HCT116 (cell line): ENCODE measurements at regions not wholly inside any gene's neighbourhood (a gene's known extent, or its start where the extent isn't known, plus 50 kb on each side); places are given as distances from the start of the nearest gene placed in this dataset.

ENCODE experiments used
- ATAC-seq: fragments of 200-7000 bp; cut with Tn5 transposase; 2 replicates; pipeline ENCODE4 v1.9.1; 2020; ENCODE audit warnings: mild to moderate bottlenecking, moderate library complexity
- BruUV-seq: library from RNA; stranded (reverse); fragments of 400-500 nt; replicated peaks from 2 replicates; lab custom pipeline; 2021; lab: Mats Ljungman, UMichigan
- CTCF ChIA-PET: fragments of 300-600 bp; sonication (Branson Sonifier 250); formaldehyde crosslinking; loops from one replicate; lab custom pipeline; 2021; ENCODE audit warnings: antibody characterized with exemption; lab: Charles Lee
- POLR2A ChIA-PET: fragments of 300-600, 350-600 bp; sonication (Branson Sonifier 250); formaldehyde crosslinking; loops from one replicate; lab custom pipeline; 2021; ENCODE audit warnings: antibody characterized with exemption; lab: Charles Lee
- RAD21 ChIA-PET, 2 experiments: fragments of 300-600 bp; sonication (Branson Sonifier 250); formaldehyde crosslinking; loops; one replicate each; lab custom pipeline; 2023; ENCODE audit warnings: low total read pairs in 2 of 2; ENCODE audit not compliant: uncharacterized antibody in 2 of 2, unreplicated experiment in 2 of 2, low non-redundant PET in 1 of 2; lab: Charles Lee
- DNase-seq: peaks from one replicate; pipeline ENCODE4 v3.0.0-alpha.2; 2010; ENCODE audit warnings: low read depth, low spot score
- H2AFZ ChIP-seq: fragments of 200-600 bp; shearing (Covaris generic), sonication (generic); 2 replicates; pipeline ENCODE4 v1.6.1; 2017; ENCODE audit warnings: low read depth, mixed run types, mixed read lengths, antibody characterized with exemption, low read length; ENCODE audit not compliant: poor library complexity, severe bottlenecking
- H3K27ac ChIP-seq: 2 replicates; pipeline ENCODE4 v1.5.1; 2012; ENCODE audit warnings: low read depth, low read length
- H3K27me3 ChIP-seq: fragments of 200-600 bp; sonication (generic); 2 replicates; pipeline ENCODE4 v1.6.1; 2016; ENCODE audit warnings: mixed run types, low read length, mixed read lengths; ENCODE audit not compliant: insufficient read depth
- H3K36me3 ChIP-seq, 2 experiments: fragments of 200-500 bp in 1 of 2; fragments of 200-600 bp in 1 of 2; sonication (Bioruptor generic) in 1 of 2; sonication (generic) in 1 of 2; 2 replicates each; pipeline versions ENCODE4 v1.5.1 to v1.6.1; 2014 to 2016; ENCODE audit warnings: low read length in 2 of 2, inconsistent platforms in 1 of 2, mixed read lengths in 1 of 2, mixed run types in 1 of 2; ENCODE audit not compliant: insufficient read depth in 2 of 2, control insufficient read depth in 1 of 2
- H3K4me1 ChIP-seq, 2 experiments: fragments of 200-600 bp in 1 of 2; sonication (generic) in 1 of 2; 2 replicates each; pipeline versions ENCODE4 v1.5.1 to v1.6.1; 2012 to 2017; ENCODE audit warnings: low read length in 2 of 2, inconsistent platforms in 1 of 2, mild to moderate bottlenecking in 1 of 2, mixed read lengths in 1 of 2, mixed run types in 1 of 2, moderate library complexity in 1 of 2; ENCODE audit not compliant: insufficient read depth in 2 of 2, control insufficient read depth in 1 of 2
- H3K4me2 ChIP-seq: fragments of 200-600 bp; sonication (generic); 2 replicates; pipeline ENCODE4 v1.6.1; 2017; ENCODE audit warnings: mixed run types, low read length, mixed read lengths
- H3K4me3 ChIP-seq, 2 experiments: fragments of 200-600 bp in 1 of 2; sonication (generic) in 1 of 2; replicated peaks in 1 of 2; 2 replicates each; pipeline ENCODE4 v1.5.1; 2011 to 2016; ENCODE audit warnings: low read length in 2 of 2, control low read depth in 1 of 2, low read depth in 1 of 2, mild to moderate bottlenecking in 1 of 2, mixed read lengths in 1 of 2, mixed run types in 1 of 2
- H3K79me2 ChIP-seq: fragments of 200-600 bp; sonication (generic); 2 replicates; pipeline ENCODE4 v1.6.1; 2017; ENCODE audit warnings: mild to moderate bottlenecking, mixed run types, low read length, moderate library complexity, mixed read lengths; ENCODE audit not compliant: insufficient read depth
- H3K9ac ChIP-seq: fragments of 200-600 bp; sonication (generic); 2 replicates; pipeline ENCODE4 v1.6.1; 2016; ENCODE audit warnings: low read length, mixed read lengths
- H3K9me2 ChIP-seq: fragments of 200-600 bp; sonication (generic), shearing (Covaris generic); 2 replicates; pipeline ENCODE4 v1.6.1; 2017; ENCODE audit warnings: mixed run types, mild to moderate bottlenecking, moderate library complexity; ENCODE audit not compliant: insufficient read depth
- H3K9me3 ChIP-seq, 2 experiments: fragments of 200-500 bp in 1 of 2; fragments of 200-600 bp in 1 of 2; sonication (Bioruptor generic) in 1 of 2; sonication (generic) in 1 of 2; 2 replicates each; pipeline ENCODE4 v1.6.1; 2014 to 2017; ENCODE audit warnings: low read length in 2 of 2, mixed read lengths in 2 of 2, inconsistent platforms in 1 of 2, low read depth in 1 of 2, mild to moderate bottlenecking in 1 of 2, mixed run types in 1 of 2, moderate library complexity in 1 of 2; ENCODE audit not compliant: control insufficient read depth in 1 of 2, insufficient read depth in 1 of 2
- H4K20me1 ChIP-seq: fragments of 200-600 bp; sonication (generic), shearing (Covaris generic); 2 replicates; pipeline ENCODE4 v1.6.1; 2017; ENCODE audit warnings: mixed run types, mild to moderate bottlenecking, moderate library complexity; ENCODE audit not compliant: insufficient read depth
- ATF3 ChIP-seq: IDR thresholded peaks from 2 replicates; pipeline ENCODE4 v1.6.1; 2012
- CEBPB ChIP-seq: IDR thresholded peaks from 2 replicates; pipeline ENCODE4 v1.6.1; 2012; ENCODE audit warnings: low read depth
- CTCF ChIP-seq, 3 experiments: fragments of 200-600 bp in 1 of 3; sonication (generic) in 1 of 3; IDR thresholded peaks in 2 of 3; conservative IDR thresholded peaks in 1 of 3; 2 replicates each; pipeline ENCODE4 v1.5.1; 2012 to 2017; ENCODE audit warnings: low read depth in 2 of 3, low read length in 2 of 3, antibody characterized with exemption in 1 of 3, borderline replicate concordance in 1 of 3, control low read depth in 1 of 3, mild to moderate bottlenecking in 1 of 3, mixed read lengths in 1 of 3, mixed run types in 1 of 3, moderate library complexity in 1 of 3; ENCODE audit not compliant: insufficient read depth in 1 of 3
- EGR1 ChIP-seq: IDR thresholded peaks from 2 replicates; pipeline ENCODE4 v1.6.1; 2012; ENCODE audit warnings: low read depth
- EZH2 ChIP-seq: fragments of 200-600 bp; sonication (generic); IDR thresholded peaks from 2 replicates; pipeline ENCODE4 v1.6.1; 2017; ENCODE audit warnings: antibody characterized with exemption, mixed run types
- JUND ChIP-seq: IDR thresholded peaks from 2 replicates; pipeline ENCODE4 v1.6.1; 2012
- POLR2A ChIP-seq: IDR thresholded peaks from 2 replicates; pipeline ENCODE4 v1.7.0; 2011; ENCODE audit warnings: borderline replicate concordance; ENCODE audit not compliant: insufficient read depth, insufficient read length; ENCODE audit errors: extremely low read depth
- POLR2AphosphoS5 ChIP-seq: IDR thresholded peaks from 2 replicates; pipeline ENCODE4 v1.6.1; 2011; ENCODE audit warnings: mild to moderate bottlenecking, low read depth, low read length, moderate library complexity
- RAD21 ChIP-seq: IDR thresholded peaks from 2 replicates; pipeline ENCODE4 v1.6.1; 2012; ENCODE audit warnings: low read depth, mild to moderate bottlenecking
- SIN3A ChIP-seq: IDR thresholded peaks from 2 replicates; pipeline ENCODE4 v1.6.1; 2012; ENCODE audit warnings: low read depth
- SP1 ChIP-seq: IDR thresholded peaks from 2 replicates; pipeline ENCODE4 v1.6.1; 2012; ENCODE audit warnings: low read depth
- SRF ChIP-seq: IDR thresholded peaks from 2 replicates; pipeline ENCODE4 v1.6.1; 2012; ENCODE audit warnings: low read depth
- TCF7L2 ChIP-seq: IDR thresholded peaks from 2 replicates; pipeline ENCODE4 v1.7.0; 2011; ENCODE audit warnings: borderline replicate concordance, inconsistent platforms; ENCODE audit not compliant: insufficient read depth, insufficient read length; ENCODE audit errors: extremely low read depth
- ZFX ChIP-seq: fragments of 450-650 bp; IDR thresholded peaks from 2 replicates; pipeline ENCODE4 v1.6.1; 2017
- ZNF274 ChIP-seq: fragments of 200-500 bp; sonication (Bioruptor generic); IDR thresholded peaks from 2 replicates; pipeline ENCODE4 v1.6.1; 2014; ENCODE audit warnings: mild to moderate bottlenecking, low read depth, low read length, inconsistent platforms
- intact Hi-C: fragments of 100-400 bp; cut with micrococcal nuclease; formaldehyde crosslinking; loops from 2 replicates; pipeline ENCODE4 v1.10.0; 2022

- H3K9me3 ChIP-seq: no peaks in the 10 kb centered on the region
- no peak for ATAC-seq
- H4K20me1 ChIP-seq: no peaks in the 10 kb centered on the region
- no peaks in the 10 kb centered on the region for H3K9me2 ChIP-seq
- H3K79me2 ChIP-seq: no peaks in the 10 kb centered on the region
- H3K27me3 ChIP-seq: no peaks in the 10 kb centered on the region
- BruUV-seq: no TSS peak
- intact Hi-C loops: no loop called here
- POLR2A ChIA-PET: no interaction called here
- TF ChIP-seq SP1 (no peak), EGR1 (no peak), CEBPB (no peak), JUND (no peak), POLR2A (no peak), TCF7L2 (no peak), ZFX (no peak), POLR2AphosphoS5 (no peak), EZH2 (no peak), ATF3 (no peak), ZNF274 (no peak), SIN3A (no peak), RAD21 (no peak), SRF (no peak), CTCF (IDR thresholded peaks at IDR 0.05 in 2 of 3, conservative IDR thresholded peaks at IDR 0.05 in 1 of 3; ENCODE audit: borderline replicate concordance in 1 of 3, insufficient read depth in 1 of 3, low read depth in 2 of 3, low read length in 2 of 3) (no peak)
- H2AFZ ChIP-seq: no peak overlapping the region
- H3K9ac ChIP-seq: no peak overlapping the region
- H3K4me1 ChIP-seq: no peaks in the 10 kb centered on the region
- no peaks in the 10 kb centered on the region for H3K36me3 ChIP-seq
- no peak overlapping the region for H3K4me3 ChIP-seq
- no peak overlapping the region for H3K4me2 ChIP-seq
- CTCF ChIA-PET: interaction anchor here (1.1 to 1.4 kb wide), 2 partner anchors 13 to 15 kb away, joined by 4 read pairs; no protein-coding TSS in a partner anchor
- RAD21 ChIA-PET: no interaction called here
- no peak for DNase-seq
- no peak overlapping the region for H3K27ac ChIP-seq
Measured at GRCh38 chr15:56856934-56857333, 61.5 kb upstream of the TCF12 start.
